GM18511 (cell line): ENCODE measurements at regions not wholly inside any gene's neighbourhood (a gene's known extent, or its start where the extent isn't known, plus 50 kb on each side); places are given as distances from the start of the nearest gene placed in this dataset.

Experiments used
- ATAC-seq: cut with Tn5 transposase; IDR thresholded peaks from one replicate; pipeline ENCODE4 v1.9.1; 2021; ENCODE audit warnings: mild to moderate bottlenecking, moderate library complexity; ENCODE audit not compliant: unreplicated experiment

GRCh38 chrX:120819126-120819525, 56.5 kb downstream of the CT47B1 start:
- ATAC-seq: no peak

GRCh38 chrX:120813982-120814381, 61.7 kb downstream of the CT47B1 start:
- ATAC-seq: no peak

- no peak for ATAC-seq
Observed at GRCh38 chrX:120801426-120801825, 74.2 kb downstream of the CT47B1 start.

GRCh38 chrX:120797188-120797851, 78.3 kb downstream of the CT47B1 start:
- ATAC-seq: no peak

- no peak for ATAC-seq
Observed at GRCh38 chrX:120795301-120795700, 80.4 kb downstream of the CT47B1 start.

GRCh38 chrX:120794525-120794975, 81.1 kb downstream of the CT47B1 start:
- ATAC-seq: no peak

GRCh38 chrX:120793098-120793497, 82.6 kb downstream of the CT47B1 start:
- no peak for ATAC-seq

- ATAC-seq: no peak
Observed at GRCh38 chrX:120791013-120791643, 84.5 kb downstream of the CT47B1 start.

GRCh38 chrX:120790552-120790951, 85.1 kb downstream of the CT47B1 start:
- peak; percentile 15 for ATAC-seq

- peak; percentile 86 for ATAC-seq
Observed at GRCh38 chrX:120790118-120790517, 85.5 kb downstream of the CT47B1 start.

GRCh38 chrX:120781403-120781802, 94.3 kb downstream of the CT47B1 start:
- ATAC-seq: no peak

- ATAC-seq: no peak
Observed at GRCh38 chrX:120775959-120776358, 99.7 kb downstream of the CT47B1 start.

- no peak for ATAC-seq
Observed at GRCh38 chrX:120774606-120775005, 101.1 kb downstream of the CT47B1 start.

GRCh38 chrX:120773801-120774200, 101.9 kb downstream of the CT47B1 start:
- ATAC-seq: no peak

GRCh38 chrX:120769576-120770341, 105.9 kb downstream of the CT47B1 start:
- no peak for ATAC-seq

GRCh38 chrX:120768681-120769080, 107.0 kb downstream of the CT47B1 start:
- ATAC-seq: no peak

GRCh38 chrX:120768254-120768653, 107.4 kb downstream of the CT47B1 start:
- no peak for ATAC-seq

- no peak for ATAC-seq
Observed at GRCh38 chrX:120763269-120763668, 112.4 kb downstream of the CT47B1 start.

GRCh38 chrX:120761810-120762209, 113.9 kb downstream of the CT47B1 start:
- no peak for ATAC-seq

- ATAC-seq: no peak
Observed at GRCh38 chrX:120759685-120760084, 116.0 kb downstream of the CT47B1 start.

GRCh38 chrX:120755066-120755846, 120.4 kb downstream of the CT47B1 start:
- peak; percentile 69 for ATAC-seq
